NCI-H524 (cell line): ENCODE measurements at regions not wholly inside any gene's neighbourhood (a gene's known extent, or its start where the extent isn't known, plus 50 kb on each side); places are given as distances from the start of the nearest gene placed in this dataset.
A peak's percentile ranks its signal among the peaks of the same experiment; 100 is the strongest.
"Not testable (repeated sequence)": the region's sequence is repeated elsewhere in the genome, so short reads cannot be mapped to it uniquely, and the experiment has no call there.

Experiments
- DNase-seq, 2 experiments: peaks; one replicate each; lab custom pipeline; 2025; lab: John Stamatoyannopoulos, UW

DNA sequence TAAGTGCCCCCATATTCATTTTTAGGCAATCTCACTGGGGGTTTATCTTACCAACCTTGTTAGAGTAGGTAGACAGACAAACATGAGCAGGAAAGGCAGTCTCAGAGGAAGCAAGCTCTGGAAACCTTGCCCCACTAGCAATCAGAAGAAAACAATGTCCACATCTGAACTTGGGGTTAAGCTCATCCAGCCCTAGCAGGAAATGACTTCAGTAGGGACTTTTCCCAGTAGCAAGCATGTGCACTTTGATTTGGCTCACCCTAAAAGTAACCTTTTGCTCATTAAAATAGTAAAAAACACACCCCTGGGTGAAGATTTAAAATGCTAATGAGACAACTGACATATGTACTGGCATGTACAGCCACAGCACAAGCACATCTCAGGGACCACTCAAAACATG lies 175.5 kb downstream of the AKAIN1 start:
- DNase-seq: no peak

DNA sequence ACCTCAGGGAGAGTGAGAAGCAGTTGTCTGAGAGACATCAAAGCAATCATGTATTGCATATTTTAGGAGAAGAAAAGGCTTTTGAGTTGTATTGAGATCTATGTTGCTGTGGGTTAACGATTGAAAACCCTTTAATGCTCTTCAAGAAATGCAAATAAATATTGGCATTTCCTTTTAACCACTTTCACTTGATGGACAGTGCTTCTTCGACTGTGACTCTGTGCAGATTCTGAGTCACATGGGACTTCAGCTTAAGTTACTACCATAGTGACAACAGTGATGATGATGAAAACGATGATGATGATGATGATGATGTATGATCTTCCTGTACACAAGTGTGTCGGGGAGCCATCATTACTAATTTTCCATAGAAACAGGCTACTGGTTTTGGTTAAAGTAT lies 181.8 kb downstream of the AKAIN1 start:
- no peak for DNase-seq

DNA sequence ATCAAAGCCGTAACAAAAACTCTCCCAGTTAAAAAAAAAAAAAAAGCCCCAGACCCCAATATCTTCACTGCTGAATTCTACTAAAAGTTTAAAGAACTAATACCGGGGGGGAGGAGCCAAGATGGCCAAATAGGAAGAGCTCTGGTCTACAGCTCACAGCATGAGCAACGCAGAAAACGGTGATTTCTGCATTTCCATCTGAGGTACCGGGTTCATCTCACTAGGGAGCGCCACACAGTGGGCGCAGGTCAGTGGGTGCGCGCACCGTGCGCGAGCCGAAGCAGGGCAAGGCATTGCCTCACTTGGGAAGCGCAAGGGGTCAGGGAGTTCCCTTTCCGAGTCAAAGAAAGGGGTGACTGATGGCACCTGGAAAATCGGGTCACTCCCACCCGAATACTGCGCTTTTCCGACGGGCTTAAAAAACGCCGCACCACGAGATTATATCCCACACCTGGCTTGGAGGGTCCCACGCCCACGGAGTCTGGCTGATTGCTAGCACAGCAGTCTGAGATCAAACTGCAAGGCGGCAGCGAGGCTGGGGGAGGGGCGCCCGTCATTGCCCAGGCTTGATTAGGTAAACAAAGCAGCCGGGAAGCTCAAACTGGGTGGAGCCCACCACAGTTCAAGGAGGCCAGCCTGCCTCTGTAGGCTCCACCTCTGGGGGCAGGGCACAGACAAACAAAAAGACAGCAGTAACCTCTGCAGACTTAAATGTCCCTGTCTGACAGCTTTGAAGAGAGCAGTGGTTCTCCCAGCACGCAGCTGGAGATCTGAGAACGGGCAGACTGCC lies 192.8 kb downstream of the AKAIN1 start:
- not testable (repeated sequence) for DNase-seq

DNA sequence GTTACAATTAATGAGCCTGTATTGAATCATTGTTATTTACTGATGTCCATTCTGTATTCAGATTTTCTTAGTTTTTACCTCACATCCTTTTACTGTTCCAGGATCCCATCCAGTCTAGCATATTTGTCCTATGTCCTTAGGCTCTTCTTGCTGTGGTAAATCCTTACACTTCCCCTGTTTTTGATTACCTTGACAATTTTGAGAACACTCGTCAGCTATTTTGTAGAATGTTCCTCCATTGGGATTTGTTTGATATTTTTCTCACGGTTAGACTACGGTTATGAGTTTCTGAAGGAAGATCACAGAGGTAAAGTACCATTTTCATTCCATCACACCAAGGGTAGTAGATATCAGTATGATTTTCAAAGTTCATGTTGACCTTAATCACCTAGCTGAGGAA lies 202.3 kb downstream of the AKAIN1 start:
- no peak for DNase-seq

DNA sequence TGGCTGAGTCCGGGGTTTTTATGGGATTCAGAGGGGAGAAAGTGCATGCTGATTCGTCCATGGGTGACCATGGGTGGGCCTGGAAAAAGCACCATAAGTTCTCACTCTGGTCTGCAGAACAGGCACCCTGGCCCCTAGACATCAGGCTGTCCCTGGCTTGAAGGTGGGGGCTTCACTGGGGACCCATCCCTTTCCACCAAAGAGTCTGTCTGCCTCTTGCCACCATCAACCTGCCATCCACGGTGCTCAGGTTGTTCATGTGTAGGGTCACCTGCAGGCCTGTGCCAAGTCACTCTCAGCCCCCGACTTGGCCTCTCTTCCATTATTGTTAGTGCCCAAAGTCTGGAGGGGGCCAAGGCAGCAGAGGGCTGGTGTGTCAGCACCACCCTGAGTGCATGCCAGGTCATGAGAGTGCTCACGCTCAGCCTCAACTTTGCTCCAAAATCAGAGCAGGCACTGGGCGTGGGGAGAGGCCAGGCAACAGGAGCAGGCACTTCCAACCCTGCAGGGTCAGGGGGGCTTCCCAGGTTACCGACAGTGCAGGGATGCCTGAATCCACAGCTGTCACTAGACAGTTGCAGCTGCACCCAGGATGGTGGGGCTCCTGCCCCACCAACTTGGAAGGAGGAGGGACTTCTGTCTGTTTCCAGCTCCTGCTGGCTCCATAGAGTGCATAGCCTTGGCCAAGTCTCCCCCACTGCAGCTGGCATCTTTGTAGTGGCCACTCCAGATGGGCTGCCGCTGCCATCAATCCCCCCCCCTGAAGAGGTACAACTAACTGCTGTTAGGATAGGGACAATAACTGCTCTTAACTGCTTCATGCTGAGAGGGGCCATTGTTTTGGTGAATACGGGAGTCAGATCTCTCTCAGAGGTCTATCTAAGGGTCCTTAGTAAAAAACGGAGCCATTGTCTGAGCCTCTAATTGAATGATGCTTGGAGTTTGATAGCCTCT lies 209.3 kb downstream of the AKAIN1 start:
- DNase-seq: peak; percentile 90 to 96

DNA sequence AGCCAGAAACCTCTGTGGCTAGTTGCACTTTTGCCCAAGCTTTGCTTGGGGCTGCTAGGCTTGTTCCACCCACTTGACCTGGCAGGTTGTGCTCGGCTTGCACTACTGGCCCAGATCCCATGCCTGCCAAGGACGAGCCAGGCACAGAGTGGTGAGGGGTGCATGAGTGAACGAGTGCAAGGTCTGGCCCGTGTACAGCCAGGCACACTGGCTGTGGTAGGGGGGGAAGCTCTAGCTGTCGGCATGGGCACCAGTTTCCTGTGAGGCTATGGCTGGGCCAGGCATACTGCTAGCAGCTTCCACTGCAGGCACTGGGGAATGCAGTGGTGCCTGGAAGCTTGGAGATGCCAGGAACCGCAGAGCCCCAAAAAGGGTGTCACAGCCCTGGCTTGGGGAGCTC lies 210.4 kb downstream of the AKAIN1 start:
- DNase-seq: no peak

DNA sequence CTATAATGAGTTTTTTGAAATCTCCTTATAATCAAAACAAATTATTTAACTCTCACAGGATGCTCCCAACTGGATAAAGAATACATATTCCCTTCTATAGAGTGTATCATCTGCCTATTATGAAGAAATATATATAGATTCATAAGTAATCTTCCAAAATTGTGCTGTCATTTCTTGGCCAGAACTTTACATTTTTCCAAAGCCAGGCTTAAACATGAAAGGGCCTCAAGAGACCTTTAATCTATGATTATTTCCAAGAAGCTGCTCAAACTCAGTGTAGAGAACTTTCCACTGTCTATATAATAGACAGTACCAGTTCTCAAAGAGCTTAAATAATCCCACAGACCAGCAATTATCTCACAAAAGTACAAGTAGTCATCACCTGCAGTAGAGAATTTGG lies 211.0 kb downstream of the AKAIN1 start:
- DNase-seq: no peak

DNA sequence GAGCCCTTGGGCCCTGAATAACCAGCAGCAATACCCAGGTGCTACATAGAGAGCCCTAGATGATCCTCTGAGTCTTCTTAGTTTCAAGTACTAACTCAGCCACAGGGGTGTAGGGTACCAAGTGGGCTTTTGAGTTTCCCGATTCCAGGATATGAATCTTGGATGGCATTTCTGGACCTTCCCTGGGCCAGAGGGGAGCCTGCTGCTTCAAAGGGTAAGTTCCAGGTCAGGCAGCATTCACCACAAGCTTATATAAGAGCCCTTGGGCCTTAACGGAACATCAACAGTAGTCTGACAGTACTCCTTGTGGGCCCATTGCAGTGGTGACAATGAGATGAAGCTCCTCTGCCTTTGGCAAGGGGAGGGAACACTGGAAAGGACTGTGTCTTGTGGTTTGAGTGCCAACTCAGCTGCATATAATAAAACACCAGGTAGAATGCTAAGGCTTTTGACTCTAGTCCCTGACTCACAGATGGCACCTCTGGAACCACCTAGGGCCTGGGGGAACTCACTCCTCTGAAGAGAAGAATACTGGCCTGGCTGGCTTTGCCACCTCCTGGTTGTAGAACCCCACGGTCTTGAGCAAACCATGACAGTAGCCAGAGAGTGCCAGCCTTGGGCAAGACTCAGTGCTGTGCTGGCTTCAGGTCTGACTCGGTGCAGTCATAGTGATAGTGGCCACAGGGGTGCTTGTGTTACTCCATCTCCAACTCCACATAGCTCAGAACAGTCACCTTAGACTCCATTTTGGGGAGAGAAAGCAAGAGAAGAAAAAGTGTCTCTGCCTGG lies 235.7 kb downstream of the AKAIN1 start:
- DNase-seq: no peak

DNA sequence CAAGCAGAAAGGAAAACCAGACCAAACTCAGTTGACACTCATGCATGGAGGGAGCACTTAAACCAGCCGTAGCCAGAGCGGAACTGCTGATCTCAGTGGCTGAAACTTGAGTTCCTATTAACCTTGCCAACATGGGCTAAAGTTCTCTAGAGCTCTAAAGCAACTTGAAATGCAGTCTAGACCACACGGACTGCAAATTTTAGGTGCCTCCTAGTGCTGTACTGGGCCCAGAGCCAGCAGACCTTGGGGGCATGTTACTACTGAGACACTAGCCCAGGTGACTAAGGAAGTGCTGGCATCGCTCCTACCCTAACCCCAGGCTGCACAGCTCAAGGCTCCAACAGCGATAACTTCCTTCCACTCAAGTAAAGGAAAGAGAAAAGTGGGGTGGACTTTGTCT lies 236.5 kb downstream of the AKAIN1 start:
- DNase-seq: no peak

DNA sequence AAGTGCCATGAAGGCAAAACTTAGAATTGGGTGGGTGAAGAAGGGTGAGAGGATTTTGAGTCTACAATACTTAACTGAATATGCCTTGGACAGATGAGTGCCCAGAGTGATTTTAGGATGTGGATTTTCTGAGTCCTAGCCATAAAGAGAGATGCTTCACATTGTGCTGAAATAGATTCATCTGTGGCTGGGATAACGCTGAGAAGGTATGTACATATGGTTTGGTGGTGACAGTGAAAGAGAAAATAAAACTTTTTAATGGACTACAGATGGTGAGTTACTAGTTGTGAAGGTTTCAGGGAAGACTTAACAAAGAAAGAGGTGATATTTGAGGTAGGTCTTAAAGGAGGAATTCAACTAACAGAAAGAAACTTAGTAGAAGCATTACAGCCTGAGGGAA lies 265.8 kb downstream of the AKAIN1 start:
- no peak for DNase-seq

DNA sequence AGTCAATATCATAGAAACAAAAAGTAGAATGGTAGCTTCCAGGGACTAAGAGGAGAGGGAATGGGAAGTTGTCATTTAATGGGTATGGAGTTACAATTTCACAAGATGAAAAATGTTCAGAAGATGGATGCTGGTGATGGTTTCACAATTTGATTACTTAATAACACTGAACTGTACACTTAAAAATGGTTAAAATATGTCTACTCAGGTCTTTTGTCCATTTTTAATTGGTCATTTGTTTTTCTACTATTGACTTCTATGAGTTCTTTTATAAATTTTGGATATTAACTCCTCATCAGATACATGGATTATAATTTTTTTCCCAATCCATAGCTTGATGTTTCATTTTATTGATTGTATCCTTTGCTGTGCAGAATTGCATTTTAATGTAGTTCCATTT lies 275.5 kb downstream of the AKAIN1 start:
- no peak for DNase-seq

DNA sequence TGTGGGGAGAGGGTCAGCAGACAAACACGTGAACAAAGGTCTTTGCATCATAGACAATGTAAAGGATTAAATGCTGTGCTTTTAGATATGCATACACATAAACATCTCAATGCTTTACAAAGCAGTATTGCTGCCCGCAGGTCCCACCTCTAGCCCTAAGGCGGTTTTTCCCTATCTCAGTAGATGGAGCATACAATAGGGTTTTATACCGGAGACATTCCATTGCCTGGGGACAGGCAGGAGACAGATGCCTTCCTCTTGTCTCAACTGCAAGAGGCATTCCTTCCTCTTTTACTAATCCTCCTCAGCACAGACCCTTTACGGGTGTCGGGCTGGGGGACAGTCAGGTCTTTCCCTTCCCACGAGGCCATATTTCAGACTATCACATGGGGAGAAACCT lies 279.5 kb downstream of the AKAIN1 start:
- DNase-seq: peak in 1 of 2 experiments; percentile 11

DNA sequence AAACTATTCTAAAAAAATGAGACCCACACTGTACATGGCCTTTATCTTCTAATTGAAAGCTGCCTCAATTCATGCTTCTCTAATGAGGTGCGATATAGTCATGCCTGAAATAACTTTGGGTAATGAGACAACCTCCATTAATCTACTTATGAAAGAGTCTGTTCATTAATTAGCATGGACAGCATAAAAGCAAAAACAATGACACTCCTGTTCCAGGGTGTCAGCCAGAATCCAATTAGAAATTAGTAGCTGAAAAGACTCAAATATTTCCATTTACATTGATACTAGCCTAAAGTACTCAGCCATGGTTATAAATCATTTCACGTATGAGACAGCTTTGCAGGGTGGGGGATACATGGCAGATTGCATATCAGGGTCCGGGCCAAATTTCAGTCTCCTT lies 288.7 kb downstream of the AKAIN1 start:
- DNase-seq: peak in 1 of 2 experiments; percentile 58

DNA sequence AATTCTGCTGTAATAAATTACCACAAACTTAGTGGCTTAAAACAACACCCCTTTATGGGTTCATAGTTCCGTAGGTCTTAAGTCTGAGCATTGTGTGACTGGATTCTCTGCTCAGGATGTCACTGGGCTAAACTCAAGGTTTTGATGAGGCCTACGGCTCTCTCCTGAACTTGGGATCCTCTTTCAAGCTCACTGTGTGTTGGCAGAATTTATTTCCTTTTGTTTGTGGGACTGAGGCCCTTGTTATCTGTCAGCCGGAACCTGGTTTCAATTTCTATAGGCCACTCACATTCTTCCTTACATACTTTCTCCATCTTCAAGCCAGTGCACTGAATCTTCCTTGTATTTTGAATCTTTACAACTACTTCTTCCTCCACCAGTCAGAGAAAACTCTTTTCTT lies 290.2 kb downstream of the AKAIN1 start:
- no peak for DNase-seq

DNA sequence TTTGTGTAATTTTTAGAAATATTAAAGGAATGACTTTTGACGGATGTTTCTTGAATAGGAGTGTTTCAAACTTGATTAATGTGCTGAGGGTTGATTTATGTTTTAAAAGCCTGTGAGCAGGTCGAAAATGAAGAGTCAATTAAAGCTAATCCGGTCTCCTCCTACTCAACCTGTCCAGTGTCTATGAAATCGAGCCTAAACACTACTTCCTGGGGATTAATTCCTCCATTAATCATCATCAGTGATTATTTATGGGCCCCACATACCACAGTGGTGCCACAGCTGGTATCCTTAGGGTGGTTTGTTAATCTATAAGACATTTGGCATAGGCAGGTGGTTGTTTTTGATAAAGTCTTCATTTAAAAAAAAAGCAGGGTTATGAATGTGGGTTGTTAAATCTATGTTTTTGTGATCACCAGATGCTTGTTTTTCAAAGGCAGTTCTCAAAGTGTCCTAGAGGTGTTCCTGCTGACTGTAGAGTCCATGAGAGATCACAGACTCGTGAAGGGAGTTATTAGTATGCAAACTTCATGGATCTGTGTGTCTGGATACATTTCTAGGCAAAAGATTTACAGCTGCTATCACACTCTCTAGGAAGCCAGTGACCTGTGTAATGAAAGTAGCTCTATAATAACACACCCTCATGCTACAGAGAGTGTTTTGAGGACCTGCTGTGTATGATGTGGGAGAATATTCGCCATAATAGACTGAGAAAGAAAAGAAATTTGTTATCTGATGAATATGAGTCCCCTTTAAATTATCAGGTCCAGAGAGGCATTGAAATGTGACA lies 308.6 kb downstream of the AKAIN1 start:
- DNase-seq: peak; percentile 97 to 98

DNA sequence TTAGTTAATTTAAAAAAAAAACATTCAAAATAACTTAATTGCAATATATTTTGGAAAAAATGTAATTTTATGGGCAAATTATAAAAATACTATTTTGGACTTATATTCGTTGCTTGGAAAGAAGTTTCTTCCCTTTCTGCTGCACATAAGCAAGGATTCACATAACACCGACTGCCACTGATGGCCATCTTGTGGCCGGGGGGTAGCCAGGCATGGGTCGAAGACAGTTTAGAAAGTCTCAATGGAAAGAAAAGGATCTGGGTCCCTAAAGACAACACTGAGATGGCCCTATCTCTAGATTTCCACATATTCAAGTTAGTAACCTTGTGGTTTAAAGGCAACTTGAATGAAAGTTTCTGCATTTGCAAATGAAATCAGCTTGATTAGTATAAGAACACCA lies 318.6 kb downstream of the AKAIN1 start:
- DNase-seq: no peak

DNA sequence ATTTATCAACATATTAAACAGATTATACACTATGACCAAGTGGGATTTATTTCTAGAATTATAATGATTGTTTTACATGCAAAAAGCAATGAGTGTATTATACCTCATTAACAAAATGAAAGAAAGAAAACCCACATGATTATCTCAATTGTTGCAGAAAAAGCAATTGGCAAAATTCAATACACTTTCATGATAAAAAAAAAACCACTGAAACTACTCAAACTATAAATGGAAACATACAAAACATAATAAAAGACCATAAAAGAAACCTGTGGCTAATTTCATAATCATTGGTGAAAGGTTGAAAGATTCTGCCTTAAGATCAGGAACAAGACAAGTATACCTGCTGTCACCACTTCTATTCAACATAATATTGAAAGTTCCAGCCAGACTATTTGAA lies 325.9 kb downstream of the AKAIN1 start:
- no peak for DNase-seq

DNA sequence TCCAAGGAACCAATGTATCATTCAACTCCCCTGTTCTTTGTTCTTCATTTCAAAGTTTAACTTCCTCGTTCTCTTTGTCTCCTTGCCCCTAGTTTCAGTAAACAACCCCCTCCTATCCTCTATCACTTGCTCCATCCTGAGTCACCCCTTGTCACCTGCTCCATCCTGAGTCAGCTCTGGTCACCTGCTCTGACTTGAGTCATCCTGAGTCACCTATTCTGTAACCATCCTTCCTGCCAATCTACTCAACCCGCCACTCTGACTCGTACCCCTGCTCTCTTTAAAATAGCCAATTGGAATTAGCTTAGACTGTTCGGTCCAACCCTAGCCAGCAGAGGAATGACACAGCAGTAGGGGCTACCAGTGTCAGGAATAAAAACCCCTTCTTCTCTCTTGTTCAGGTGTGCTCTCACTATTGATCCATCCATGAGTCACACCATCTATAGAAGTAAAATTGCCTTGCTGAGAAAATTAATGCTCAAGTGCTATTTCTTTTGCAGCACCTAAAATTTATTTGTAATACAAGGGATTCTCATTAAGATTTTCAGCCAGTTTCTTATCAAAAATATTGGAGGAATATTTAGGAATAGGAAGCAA lies 326.8 kb downstream of the AKAIN1 start:
- no peak for DNase-seq

DNA sequence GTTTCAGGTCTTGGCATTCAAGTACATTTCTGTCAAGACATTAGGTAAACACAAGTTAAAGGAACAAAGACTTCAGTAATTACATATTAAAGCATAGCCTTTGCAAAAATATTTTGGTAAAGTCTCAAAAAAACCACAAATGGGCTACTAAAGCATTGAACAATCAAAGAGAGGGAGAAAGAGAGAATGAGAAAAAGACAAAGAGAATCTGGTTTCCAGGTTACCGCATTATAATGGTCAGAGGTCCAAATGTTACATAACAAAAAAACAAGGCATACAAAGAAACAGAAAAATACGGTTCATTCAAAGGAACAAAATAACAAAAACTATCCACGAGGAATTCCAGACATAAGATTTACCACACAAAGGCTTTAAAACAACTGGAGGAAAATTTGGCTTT lies 327.9 kb downstream of the AKAIN1 start:
- no peak for DNase-seq

DNA sequence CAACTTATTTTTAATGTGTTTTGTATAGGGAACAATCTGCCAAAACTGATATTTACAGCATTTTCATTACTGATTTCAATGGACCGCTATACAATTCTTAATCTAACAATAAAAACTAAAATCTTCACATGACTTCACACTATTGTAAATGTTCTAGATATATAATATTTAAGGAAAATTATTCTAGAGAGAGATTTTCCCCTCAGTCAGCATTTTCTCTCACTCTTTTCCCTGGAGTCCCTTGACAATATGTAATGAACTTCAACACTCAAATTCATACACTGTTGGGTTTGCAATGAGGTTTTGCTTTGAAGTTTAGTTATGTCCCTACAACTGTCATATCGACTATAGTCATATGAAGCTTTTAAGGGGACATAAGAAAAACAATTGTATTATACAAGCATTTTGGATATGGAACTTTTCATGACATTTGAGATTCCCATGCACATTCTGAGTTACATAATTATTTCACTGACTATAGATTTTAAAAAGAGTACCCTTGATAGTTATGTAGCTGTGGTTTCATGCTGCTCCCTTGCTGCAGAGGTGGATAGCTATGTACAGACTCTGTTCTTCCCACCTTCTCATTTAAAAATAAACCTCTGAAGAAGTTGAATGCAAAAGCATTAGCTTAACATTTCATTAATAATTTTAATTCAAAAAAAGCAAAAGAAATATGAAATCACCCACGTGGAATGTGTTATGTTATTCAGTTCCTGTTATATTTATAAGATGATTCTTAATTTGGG lies 338.5 kb downstream of the AKAIN1 start:
- no peak for DNase-seq
